Spinal cord (tissue), 9 donors: ENCODE measurements at regions not wholly inside any gene's neighbourhood (a gene's known extent, or its start where the extent isn't known, plus 50 kb on each side); places are given as distances from the start of the nearest gene placed in this dataset.

Source experiments
- DNase-seq, 6 donors: peaks; one replicate each; pipeline versions ENCODE4 v3.0.0 to v3.0.0-alpha.2; 2013 to 2015; ENCODE audit warnings: low spot score in 6 of 6, low read depth in 4 of 6
- H3K27ac ChIP-seq: one replicate; pipeline ENCODE4 v1.5.1; 2013; ENCODE audit warnings: low read depth, low read length, control low read depth
- H3K27me3 ChIP-seq: one replicate; pipeline ENCODE4 v1.6.1; 2013; ENCODE audit warnings: low read length; ENCODE audit not compliant: control insufficient read depth, insufficient read depth
- H3K36me3 ChIP-seq: one replicate; pipeline ENCODE4 v1.6.1; 2013; ENCODE audit warnings: low read length; ENCODE audit not compliant: control insufficient read depth, insufficient read depth
- H3K4me1 ChIP-seq: one replicate; pipeline ENCODE4 v1.6.1; 2013; ENCODE audit warnings: low read length; ENCODE audit not compliant: control insufficient read depth, insufficient read depth
- H3K4me3 ChIP-seq: one replicate; pipeline ENCODE4 v1.5.1; 2013; ENCODE audit warnings: low read depth, low read length, control low read depth
- H3K9me3 ChIP-seq: one replicate; pipeline ENCODE4 v1.6.1; 2013; ENCODE audit warnings: low read length; ENCODE audit not compliant: control insufficient read depth, insufficient read depth
- WGBS: methylation state at CpG from one replicate; pipeline ENCODE4 v1.1.5; 2013; ENCODE audit warnings: missing lambda C conversion rate; ENCODE audit not compliant: insufficient coverage; 5-methylcytosine and 5-hydroxymethylcytosine counted together
- donor health status: healthy.

DNA sequence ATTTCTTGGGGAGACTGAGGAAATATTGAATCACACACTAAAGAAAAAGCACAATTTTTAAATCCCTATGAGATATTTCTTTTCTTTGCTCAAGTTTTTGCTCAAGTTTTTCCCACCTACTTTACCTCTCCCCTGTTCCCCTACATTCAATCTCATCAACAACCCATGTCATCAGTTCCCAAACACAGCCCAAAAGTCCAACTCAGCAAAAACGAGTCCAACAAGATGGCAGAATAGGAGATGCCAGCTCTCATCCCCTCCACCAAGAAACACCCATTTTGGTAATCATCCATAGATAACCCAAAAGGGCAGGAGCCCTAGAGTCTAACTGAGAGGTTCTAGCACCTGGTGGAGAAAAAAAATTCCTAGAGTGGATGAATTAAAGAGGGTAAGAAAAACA, 152.5 kb upstream of the GHITM start:
- DNase-seq = no peak
- 80% methylated on average over 1 of the region's 1 CpG for WGBS
- Histone ChIP-seq H3K9me3 (no peaks in the 10 kb centered on the region), H3K4me1 (no peaks in the 10 kb centered on the region), H3K4me3 (no peak overlapping the region), H3K27ac (no peak overlapping the region), H3K27me3 (no peaks in the 10 kb centered on the region), H3K36me3 (no peaks in the 10 kb centered on the region)

DNA sequence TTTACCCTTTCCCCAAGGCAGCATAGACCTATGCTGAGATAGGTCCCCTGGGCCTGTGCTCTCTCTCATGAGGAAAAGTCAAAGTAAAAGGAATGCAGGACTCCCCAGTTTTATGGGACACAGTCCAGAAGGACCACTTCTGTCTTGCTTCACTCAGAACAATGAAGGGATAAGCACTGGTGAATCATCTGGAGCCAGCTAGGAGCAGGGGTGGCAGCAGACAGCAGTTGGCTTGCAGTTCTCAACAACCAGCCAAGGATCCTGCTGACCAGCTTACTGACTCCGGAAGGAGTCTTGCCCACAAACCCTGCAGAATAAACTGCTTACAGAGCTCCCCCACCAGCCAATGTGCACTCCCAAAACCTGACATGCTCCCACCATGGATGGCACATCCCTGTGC, 152.1 kb upstream of the GHITM start:
- no peak overlapping the region for H3K27ac ChIP-seq
- no peaks in the 10 kb centered on the region for H3K9me3 ChIP-seq
- H3K36me3 ChIP-seq = no peaks in the 10 kb centered on the region
- no peak overlapping the region for H3K4me3 ChIP-seq
- WGBS = 73% methylated on average over 1 of the region's 1 CpG
- H3K27me3 ChIP-seq = no peaks in the 10 kb centered on the region
- no peak for DNase-seq
- H3K4me1 ChIP-seq = no peaks in the 10 kb centered on the region

DNA sequence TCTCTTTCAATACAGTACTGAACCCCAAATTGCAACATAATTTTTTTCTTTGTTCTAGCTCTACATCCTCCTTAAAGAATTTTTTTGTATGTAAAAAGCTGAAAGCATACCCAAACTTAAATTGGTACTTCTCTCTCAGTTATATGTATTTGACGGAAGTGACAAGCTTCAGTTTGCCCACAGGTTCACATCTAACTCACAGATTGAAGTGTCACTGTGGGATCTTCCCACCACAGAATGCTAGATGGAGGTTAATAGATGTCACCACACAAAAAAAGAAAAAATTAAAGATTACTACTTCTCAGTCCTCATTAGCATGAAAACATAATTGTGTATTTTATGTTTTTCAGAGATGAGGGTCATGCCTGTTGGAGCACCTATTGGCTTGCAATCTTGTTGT, 150.9 kb upstream of the GHITM start:
- Histone ChIP-seq H3K36me3 (no peaks in the 10 kb centered on the region), H3K27ac (no peak overlapping the region), H3K4me1 (no peaks in the 10 kb centered on the region), H3K27me3 (no peaks in the 10 kb centered on the region), H3K9me3 (no peaks in the 10 kb centered on the region), H3K4me3 (no peak overlapping the region)
- DNase-seq = no peak
- WGBS = no CpG with 5 or more reads among the region's 1 CpG

GRCh38 chr10:83990126-83990525, 149.2 kb upstream of the GHITM start:
- Histone ChIP-seq H3K4me1 (no peaks in the 10 kb centered on the region), H3K36me3 (no peaks in the 10 kb centered on the region), H3K27me3 (no peaks in the 10 kb centered on the region), H3K4me3 (no peak overlapping the region), H3K9me3 (no peaks in the 10 kb centered on the region), H3K27ac (no peak overlapping the region)
- 76% methylated on average over 3 of the region's 3 CpGs for WGBS
- DNase-seq = no peak

- DNase-seq = peak in 1 of 6 donors; percentile 60
- Histone ChIP-seq H3K4me3 (no peak overlapping the region), H3K27me3 (no peaks in the 10 kb centered on the region), H3K9me3 (no peaks in the 10 kb centered on the region), H3K27ac (no peak overlapping the region), H3K36me3 (no peaks in the 10 kb centered on the region), H3K4me1 (peaks cover 5% of the 10 kb centered on the region)
- 75% methylated on average over 2 of the region's 7 CpGs for WGBS
These were observed 147.1 kb upstream of the GHITM start for GRCh38 chr10:83991986-83992753.

DNA sequence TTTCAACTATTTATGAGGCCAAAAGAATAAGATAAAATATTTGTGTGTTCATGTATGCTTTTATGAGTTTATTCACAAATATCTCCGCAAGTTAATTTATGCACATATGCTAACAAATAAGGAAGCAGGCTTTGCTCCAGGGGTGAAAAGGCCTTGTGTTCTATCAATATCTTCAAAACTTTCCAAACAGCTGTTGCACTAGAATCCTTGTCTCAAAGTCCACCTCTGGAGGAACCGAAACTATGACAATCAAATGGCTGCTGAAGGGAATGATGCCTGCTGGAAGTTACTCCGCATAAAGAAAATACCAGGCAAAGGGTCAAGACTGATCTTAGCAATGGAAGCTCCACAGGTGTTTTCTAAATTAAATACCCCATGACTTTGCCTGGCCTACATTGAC, 145.0 kb upstream of the GHITM start:
- no CpG with 5 or more reads among the region's 3 CpGs for WGBS
- no peak overlapping the region for H3K27ac ChIP-seq

GRCh38 chr10:83995738-83996331, 143.5 kb upstream of the GHITM start:
- peaks cover 2% of the 10 kb centered on the region for H3K27me3 ChIP-seq
- no peaks in the 10 kb centered on the region for H3K36me3 ChIP-seq
- 71% methylated on average over 4 of the region's 4 CpGs for WGBS
- peak in 1 of 6 donors; percentile 72 for DNase-seq
- H3K9me3 ChIP-seq = no peaks in the 10 kb centered on the region
- H3K4me3 ChIP-seq = no peak overlapping the region
- H3K27ac ChIP-seq = no peak overlapping the region
- peaks cover 5% of the 10 kb centered on the region for H3K4me1 ChIP-seq

More for the DNA sequence above, 145.0 kb upstream of the GHITM start:
- Histone ChIP-seq H3K36me3 (no peaks in the 10 kb centered on the region), H3K27me3 (peaks cover 2% of the 10 kb centered on the region), H3K9me3 (no peaks in the 10 kb centered on the region), H3K4me3 (no peak overlapping the region), H3K4me1 (peaks cover 5% of the 10 kb centered on the region)
- DNase-seq = no peak

DNA sequence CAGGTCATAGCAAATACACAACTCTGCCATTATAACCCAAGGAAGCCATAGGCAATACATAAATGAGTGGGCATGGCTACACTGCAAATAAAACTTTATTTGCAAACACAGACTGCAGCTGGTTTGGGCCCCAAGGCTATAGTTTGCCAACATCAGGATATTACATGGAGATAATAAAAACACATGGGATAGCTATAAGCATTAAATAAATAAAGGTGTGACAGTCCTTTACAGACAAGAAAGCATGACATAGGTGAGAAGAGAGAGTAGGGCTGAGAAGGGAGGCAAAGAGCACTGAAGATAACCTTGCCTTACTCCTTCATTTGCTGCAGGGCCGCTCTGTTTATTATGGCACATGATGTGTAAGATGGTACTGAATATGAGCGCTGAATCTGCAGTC, 135.1 kb upstream of the GHITM start:
- Histone ChIP-seq H3K27me3 (no peaks in the 10 kb centered on the region), H3K4me3 (no peak overlapping the region), H3K27ac (no peak overlapping the region), H3K36me3 (no peaks in the 10 kb centered on the region), H3K9me3 (no peaks in the 10 kb centered on the region), H3K4me1 (peaks cover 4% of the 10 kb centered on the region)
- DNase-seq = no peak
- no CpG with 5 or more reads among the region's 2 CpGs for WGBS

- Histone ChIP-seq H3K36me3 (no peaks in the 10 kb centered on the region), H3K27me3 (no peaks in the 10 kb centered on the region), H3K4me3 (no peak overlapping the region), H3K4me1 (peaks cover 4% of the 10 kb centered on the region), H3K27ac (no peak overlapping the region), H3K9me3 (no peaks in the 10 kb centered on the region)
- 87% methylated on average over 3 of the region's 3 CpGs for WGBS
- DNase-seq = peak in 1 of 6 donors; percentile 38
These were observed 133.9 kb upstream of the GHITM start for GRCh38 chr10:84005403-84005802.

DNA sequence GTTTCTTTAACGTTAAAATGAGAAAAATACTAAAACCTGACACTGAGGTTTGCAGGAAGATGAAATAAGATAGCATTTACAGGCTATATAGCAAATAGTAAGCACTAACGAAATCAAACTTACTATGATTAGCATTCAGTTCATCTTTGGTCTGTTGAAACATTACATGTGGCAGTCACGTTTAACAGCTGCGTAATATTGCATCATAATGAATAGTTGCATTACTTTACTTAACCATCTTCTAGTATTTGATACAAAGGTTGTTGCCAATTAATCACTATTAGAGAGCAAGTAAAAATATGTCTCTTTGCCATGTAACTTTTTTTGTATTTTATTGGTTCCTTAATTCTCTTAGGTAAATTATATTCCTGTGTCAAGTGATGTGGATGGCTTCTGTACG, 131.8 kb upstream of the GHITM start:
- Histone ChIP-seq H3K27ac (no peak overlapping the region), H3K9me3 (no peaks in the 10 kb centered on the region), H3K27me3 (no peaks in the 10 kb centered on the region), H3K4me3 (no peak overlapping the region), H3K36me3 (no peaks in the 10 kb centered on the region), H3K4me1 (peaks cover 4% of the 10 kb centered on the region)
- DNase-seq = no peak
- no CpG with 5 or more reads among the region's 5 CpGs for WGBS
